HCT116 (cell line): ENCODE measurements at regions not wholly inside any gene's neighbourhood (a gene's known extent, or its start where the extent isn't known, plus 50 kb on each side); places are given as distances from the start of the nearest gene placed in this dataset.

ENCODE experiments used
- EZH2phosphoT487 ChIP-seq: fragments of 200-600 bp; IDR thresholded peaks from 2 replicates; pipeline ENCODE4 v1.6.1; 2018; ENCODE audit warnings: antibody characterized with exemption, borderline replicate concordance
- POLR2A ChIP-seq: IDR thresholded peaks from 2 replicates; pipeline ENCODE4 v1.7.0; 2011; ENCODE audit warnings: borderline replicate concordance; ENCODE audit not compliant: insufficient read depth, insufficient read length; ENCODE audit errors: extremely low read depth
- POLR2AphosphoS5 ChIP-seq: IDR thresholded peaks from 2 replicates; pipeline ENCODE4 v1.6.1; 2011; ENCODE audit warnings: mild to moderate bottlenecking, low read depth, low read length, moderate library complexity
- TF ChIP-seq, protein P1 (sequence below), 3 experiments: fragments of 200-600 bp in 1 of 3; sonication (generic) in 1 of 3; IDR thresholded peaks in 2 of 3; conservative IDR thresholded peaks in 1 of 3; 2 replicates each; pipeline ENCODE4 v1.5.1; 2012 to 2017; ENCODE audit warnings: low read depth in 2 of 3, low read length in 2 of 3, antibody characterized with exemption in 1 of 3, borderline replicate concordance in 1 of 3, control low read depth in 1 of 3, mild to moderate bottlenecking in 1 of 3, mixed read lengths in 1 of 3, mixed run types in 1 of 3, moderate library complexity in 1 of 3; ENCODE audit not compliant: insufficient read depth in 1 of 3
- TF ChIP-seq, protein P2 (sequence below): IDR thresholded peaks from 2 replicates; pipeline ENCODE4 v1.6.1; 2012; ENCODE audit warnings: low read depth
- TF ChIP-seq, protein P3 (sequence below): IDR thresholded peaks from 2 replicates; pipeline ENCODE4 v1.6.1; 2012

DNA sequence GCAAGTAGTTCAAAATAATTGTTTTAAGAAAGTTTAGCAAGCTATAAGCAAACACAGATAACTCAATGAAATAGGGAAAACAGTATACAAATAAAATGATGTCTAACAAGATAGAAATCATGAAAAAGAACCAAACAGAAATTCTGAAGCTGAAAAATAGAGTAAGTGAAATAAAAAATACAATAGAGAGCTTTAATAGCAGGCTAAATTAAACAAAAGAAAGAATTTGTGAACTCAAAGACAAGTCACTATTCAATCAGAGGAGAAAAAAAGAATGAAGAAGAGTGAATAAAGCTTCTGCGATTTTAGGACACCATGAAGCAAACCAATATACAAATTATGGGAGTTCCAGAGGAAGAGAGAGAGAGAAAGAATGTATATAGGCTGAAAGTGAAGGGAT, 576.8 kb downstream of the STK39 start:
- TF ChIP-seq, protein P1, sequence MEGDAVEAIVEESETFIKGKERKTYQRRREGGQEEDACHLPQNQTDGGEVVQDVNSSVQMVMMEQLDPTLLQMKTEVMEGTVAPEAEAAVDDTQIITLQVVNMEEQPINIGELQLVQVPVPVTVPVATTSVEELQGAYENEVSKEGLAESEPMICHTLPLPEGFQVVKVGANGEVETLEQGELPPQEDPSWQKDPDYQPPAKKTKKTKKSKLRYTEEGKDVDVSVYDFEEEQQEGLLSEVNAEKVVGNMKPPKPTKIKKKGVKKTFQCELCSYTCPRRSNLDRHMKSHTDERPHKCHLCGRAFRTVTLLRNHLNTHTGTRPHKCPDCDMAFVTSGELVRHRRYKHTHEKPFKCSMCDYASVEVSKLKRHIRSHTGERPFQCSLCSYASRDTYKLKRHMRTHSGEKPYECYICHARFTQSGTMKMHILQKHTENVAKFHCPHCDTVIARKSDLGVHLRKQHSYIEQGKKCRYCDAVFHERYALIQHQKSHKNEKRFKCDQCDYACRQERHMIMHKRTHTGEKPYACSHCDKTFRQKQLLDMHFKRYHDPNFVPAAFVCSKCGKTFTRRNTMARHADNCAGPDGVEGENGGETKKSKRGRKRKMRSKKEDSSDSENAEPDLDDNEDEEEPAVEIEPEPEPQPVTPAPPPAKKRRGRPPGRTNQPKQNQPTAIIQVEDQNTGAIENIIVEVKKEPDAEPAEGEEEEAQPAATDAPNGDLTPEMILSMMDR (IDR thresholded peaks at IDR 0.05 in 2 of 3, conservative IDR thresholded peaks at IDR 0.05 in 1 of 3; ENCODE audit: borderline replicate concordance in 1 of 3, insufficient read depth in 1 of 3, low read depth in 2 of 3, low read length in 2 of 3) = no peak
- TF ChIP-seq EZH2phosphoT487 (no peak), POLR2AphosphoS5 (no peak), POLR2A (no peak)
- TF ChIP-seq, protein P2, sequence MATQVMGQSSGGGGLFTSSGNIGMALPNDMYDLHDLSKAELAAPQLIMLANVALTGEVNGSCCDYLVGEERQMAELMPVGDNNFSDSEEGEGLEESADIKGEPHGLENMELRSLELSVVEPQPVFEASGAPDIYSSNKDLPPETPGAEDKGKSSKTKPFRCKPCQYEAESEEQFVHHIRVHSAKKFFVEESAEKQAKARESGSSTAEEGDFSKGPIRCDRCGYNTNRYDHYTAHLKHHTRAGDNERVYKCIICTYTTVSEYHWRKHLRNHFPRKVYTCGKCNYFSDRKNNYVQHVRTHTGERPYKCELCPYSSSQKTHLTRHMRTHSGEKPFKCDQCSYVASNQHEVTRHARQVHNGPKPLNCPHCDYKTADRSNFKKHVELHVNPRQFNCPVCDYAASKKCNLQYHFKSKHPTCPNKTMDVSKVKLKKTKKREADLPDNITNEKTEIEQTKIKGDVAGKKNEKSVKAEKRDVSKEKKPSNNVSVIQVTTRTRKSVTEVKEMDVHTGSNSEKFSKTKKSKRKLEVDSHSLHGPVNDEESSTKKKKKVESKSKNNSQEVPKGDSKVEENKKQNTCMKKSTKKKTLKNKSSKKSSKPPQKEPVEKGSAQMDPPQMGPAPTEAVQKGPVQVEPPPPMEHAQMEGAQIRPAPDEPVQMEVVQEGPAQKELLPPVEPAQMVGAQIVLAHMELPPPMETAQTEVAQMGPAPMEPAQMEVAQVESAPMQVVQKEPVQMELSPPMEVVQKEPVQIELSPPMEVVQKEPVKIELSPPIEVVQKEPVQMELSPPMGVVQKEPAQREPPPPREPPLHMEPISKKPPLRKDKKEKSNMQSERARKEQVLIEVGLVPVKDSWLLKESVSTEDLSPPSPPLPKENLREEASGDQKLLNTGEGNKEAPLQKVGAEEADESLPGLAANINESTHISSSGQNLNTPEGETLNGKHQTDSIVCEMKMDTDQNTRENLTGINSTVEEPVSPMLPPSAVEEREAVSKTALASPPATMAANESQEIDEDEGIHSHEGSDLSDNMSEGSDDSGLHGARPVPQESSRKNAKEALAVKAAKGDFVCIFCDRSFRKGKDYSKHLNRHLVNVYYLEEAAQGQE = no peak
- TF ChIP-seq, protein P3, sequence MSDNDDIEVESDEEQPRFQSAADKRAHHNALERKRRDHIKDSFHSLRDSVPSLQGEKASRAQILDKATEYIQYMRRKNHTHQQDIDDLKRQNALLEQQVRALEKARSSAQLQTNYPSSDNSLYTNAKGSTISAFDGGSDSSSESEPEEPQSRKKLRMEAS = no peak
